ENCODE measurements at regions not wholly inside any gene's neighbourhood (a gene's known extent, or its start where the extent isn't known, plus 50 kb on each side); places are given as distances from the start of the nearest gene placed in this dataset.

GRCh38 chr4:73679836-73680235 is 59.6 kb upstream of the RASSF6 start:
- no peak for TF ChIP-seq EZH2 (IDR thresholded peaks at IDR 0.05; ENCODE audit: insufficient read depth, low read length)
- no peak for TF ChIP-seq CTCF (IDR thresholded peaks at IDR 0.05; ENCODE audit: insufficient read depth, low read depth, low read length)
